HG03196 (cell line): ENCODE measurements at regions not wholly inside any gene's neighbourhood (a gene's known extent, or its start where the extent isn't known, plus 50 kb on each side); places are given as distances from the start of the nearest gene placed in this dataset.
"Not testable (repeated sequence)": the region's sequence is repeated elsewhere in the genome, so short reads cannot be mapped to it uniquely, and the experiment has no call there.

Experiments
- ATAC-seq: cut with Tn5 transposase; IDR thresholded peaks from one replicate; pipeline ENCODE4 v1.9.1; 2021; ENCODE audit not compliant: unreplicated experiment

DNA sequence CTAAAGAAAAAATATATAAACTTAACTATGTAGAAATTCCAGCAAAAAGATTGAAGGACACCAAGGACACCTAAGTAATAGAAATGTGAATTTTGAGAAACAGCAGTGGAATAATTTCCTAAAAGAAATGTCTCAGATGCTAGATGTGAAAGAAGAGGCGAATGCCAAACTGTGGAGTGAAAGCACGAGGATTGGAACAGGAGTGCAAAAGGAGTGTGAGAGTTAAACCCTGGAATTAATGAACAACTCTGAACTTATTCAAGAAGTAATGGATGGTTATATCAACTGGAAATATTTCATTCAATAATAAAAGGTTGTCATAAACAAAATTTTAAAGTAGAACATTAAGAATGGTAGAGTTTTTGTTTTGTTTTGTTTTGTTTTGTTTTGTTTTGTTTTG is 78.5 kb upstream of the SGIP1 start:
- no peak for ATAC-seq

DNA sequence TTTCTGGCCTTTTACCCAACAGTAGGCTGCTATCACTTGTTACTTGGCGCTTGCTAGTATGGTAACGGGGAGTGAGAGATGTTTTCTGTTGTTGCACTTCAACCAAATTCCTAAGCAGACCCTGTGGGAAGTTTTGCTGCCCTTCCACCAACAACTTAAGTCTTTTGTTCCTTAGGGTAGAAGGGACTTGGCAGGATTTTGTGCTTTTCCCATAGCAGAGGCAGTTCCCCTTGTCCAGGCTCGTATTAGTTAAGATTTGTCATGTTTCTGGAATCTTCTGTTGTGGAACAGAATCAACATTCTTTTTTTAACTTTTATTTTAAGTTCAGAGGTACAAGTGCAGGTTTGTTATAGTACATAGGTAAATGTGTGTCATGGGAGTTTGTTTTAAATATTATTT is 73.2 kb upstream of the SGIP1 start:
- no peak for ATAC-seq

DNA sequence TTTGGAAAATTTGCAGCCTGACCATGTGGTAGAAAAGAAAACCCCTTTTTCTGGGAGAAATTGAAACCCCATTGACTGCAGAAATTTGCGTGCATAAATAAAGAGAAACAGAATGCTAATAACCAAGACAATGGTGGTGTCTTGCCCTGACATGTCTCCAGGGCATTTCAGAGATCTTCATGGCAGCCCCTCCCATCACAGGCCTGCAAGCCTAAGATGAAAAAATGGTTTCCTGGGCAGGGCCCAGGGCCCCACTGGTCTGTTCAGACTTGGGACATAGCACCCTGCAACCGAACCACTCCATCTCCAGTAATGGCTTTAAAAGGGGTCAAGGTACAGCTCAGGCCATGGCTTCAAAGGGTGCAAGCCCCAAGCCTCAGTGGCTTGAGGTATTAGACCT is 71.6 kb upstream of the SGIP1 start:
- no peak for ATAC-seq

DNA sequence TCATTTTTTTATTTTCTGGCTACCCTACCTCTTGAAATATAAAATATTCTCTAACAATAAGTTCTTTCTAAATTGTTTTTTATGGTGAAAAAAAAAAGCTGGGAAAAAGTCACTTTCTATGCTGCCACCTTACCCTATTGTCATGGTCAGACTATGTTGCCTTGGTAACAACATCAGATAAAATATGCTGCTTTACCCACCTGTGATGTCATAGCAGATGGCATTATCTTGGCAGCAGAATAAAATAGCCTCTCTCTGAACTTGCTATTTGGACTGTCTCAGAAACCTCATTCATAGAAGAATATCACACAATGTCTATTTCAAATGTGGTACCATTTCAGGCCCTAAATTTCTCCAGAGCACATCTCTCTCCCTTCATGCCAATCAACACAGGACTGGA is 69.6 kb upstream of the SGIP1 start:
- ATAC-seq: no peak

DNA sequence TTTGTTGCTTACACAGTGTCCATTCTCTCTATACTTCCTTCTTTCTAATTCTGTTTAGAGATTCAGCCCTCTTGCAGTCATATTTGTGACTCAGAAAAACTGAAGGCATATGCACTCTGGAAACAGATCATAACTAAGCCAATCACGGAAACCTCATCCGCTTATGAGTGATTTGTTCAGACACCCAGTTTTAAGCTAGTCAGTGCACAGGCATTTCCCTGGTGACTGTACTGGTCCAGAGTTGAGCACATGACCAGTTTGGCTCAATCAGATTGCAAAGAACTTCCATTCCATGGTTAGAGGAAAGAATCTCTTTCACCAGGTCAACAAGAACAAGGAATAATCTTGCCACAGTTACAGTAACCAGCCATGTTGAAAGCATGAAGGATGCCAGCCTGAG is 69.2 kb upstream of the SGIP1 start:
- no peak for ATAC-seq

DNA sequence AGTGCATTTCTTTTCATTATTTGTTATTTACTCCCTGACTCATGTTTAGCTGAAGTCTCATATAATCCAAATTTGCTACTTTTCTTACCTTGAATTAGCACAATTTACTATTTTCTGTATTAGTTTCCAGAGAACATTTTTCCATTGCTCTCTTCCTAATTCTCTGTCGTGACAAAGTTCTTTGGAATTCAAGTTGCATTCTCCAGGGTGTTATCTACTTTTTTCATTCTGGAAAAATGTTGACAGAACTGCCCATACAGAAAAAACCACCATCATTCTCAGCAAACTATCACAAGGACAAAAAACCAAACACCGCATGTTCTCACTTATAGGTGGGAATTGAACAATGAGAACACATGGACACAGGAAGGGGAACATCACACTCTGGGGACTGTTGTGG is 67.3 kb upstream of the SGIP1 start:
- ATAC-seq: not testable (repeated sequence)

DNA sequence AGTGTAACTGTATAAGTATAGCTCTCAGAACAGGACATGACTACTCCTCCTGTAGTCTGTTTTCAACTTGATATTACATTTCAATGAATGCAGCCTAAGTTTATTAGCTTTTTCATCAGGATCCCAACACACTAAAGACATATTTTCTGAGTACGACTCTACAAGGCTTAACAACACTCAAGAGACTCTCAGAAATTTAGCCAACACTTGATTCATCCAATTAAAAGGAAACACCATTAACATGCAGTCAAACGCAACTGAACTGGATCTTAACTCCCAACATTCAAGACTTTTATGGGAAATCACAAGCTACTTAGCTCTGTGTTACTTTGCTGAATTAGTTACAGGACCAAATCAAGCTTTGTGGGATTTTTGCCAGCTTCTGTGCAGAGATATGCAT is 65.2 kb upstream of the SGIP1 start:
- ATAC-seq: no peak

DNA sequence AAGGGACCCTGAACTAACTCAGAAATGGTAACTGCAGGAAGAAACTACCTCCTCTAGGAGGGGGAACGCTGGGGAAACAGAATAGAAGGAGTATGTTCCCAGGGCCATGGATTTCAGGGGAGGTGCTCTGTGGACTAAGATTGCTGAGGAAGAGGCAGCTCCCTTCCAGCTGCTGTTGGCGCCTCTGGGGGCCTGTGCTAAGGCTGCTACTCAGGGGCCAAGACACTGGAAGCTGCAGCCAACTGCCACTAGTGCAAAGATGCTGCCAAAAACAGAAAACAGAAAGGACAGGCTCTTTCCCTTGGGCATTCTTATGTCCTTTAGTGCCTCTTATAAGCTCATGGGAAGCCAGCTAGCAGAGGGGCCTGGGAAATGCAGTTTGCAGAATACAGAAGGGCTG is 58.0 kb upstream of the SGIP1 start:
- no peak for ATAC-seq

DNA sequence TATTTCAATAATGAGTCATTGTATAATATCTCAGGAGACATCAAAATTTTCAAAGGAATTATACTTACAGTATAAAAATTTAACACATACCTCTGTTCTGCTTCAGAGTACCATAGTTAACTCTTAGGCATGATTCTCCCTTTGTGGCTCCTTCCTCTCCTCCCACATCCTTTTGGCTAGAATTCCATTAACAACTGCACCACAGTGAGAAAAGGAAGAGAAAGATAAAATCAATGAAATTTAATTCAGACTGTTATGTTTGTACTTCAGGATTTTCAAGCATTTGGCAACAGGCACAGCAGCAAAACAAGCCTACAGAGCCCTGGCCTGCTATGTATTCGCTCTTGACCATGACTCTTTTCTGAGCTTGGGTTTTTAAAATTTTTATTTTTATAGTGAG is 57.2 kb upstream of the SGIP1 start:
- ATAC-seq: no peak

DNA sequence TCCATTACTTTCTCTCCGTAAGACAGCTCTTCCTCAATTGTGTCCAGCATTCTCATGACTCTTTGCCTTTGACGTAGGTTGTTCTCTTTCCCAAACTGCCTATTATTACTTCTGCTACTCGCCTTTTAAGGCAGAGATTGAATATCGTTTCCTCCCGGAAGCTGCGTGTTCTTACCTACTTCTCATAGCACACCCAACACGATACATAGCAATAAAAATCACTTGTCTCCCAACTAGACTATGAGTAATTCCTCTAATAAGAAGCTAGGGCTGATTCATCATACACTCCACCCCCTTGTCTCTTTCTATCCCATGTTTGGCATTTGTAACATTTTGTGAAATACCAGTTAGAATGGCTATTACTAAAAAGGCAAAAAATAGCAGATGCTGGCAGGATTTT is 55.8 kb upstream of the SGIP1 start:
- no peak for ATAC-seq

DNA sequence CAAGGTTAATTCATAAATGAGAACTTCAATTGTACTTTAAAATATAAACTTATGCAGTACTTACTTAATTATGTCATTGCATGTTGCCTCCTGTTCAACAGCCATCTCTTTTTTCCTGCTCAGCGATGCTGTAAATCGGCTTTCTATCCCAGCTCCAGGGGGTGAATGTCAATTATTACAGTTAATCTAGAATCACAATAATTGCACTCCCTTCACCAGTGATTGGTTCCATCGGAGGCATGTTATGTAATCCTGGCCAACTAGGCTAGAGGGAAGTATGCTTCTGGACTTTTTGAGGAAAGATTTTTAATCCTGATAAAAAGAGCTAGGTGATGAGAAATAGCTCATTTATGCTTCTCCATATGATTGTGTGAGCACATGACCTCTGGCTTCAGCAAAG is 53.8 kb upstream of the SGIP1 start:
- no peak for ATAC-seq

DNA sequence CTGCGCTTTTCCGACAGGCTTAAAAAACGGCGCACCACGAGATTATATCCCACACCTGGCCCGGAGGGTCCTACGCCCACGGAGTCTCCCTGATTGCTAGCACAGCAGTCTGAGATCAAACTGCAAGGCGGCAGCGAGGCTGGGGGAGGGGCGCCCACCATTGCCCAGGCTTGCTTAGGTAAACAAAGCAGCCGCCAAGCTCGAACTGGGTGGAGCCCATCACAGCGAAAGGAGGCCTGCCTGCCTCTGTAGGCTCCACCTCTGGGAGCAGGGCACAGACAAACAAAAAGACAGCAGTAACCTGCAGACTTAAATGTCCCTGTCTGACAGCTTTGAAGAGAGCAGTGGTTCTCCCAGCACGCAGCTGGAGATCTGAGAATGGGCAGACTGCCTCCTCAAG is 52.7 kb upstream of the SGIP1 start:
- not testable (repeated sequence) for ATAC-seq
